ENCODE measurements at regions not wholly inside any gene's neighbourhood (a gene's known extent, or its start where the extent isn't known, plus 50 kb on each side); places are given as distances from the start of the nearest gene placed in this dataset.
"Not testable (repeated sequence)": the region's sequence is repeated elsewhere in the genome, so short reads cannot be mapped to it uniquely, and the experiment has no call there.

DNA sequence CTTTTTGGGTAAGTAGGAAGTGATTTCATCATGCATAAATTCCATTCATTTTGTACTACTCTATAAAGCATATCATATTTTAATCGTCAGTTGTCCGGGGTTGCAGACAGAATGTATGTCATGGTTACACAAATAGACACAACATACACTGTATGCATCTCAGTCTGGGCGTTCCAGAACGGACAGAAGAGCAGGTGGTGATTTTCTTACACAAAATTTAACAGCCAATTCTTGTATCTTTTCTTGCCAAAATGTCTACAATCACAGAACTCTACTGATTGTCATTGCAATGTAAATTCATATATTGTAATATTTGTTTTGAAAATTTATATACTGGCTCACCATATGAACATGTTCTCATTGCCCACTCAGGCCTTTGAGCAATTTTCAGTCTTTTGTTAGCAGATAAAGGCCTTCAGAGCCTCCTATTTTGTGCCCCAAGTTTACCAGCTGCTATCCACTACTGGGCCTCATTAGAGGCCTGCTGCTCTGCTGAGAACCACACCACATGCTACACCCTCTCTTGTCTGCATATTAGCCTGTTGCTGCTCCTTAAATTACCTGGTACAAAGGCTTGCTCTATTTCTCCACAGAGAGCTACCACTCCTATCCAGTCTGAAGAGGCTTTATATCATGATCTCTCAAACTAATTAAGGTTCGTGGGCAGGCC, 61.5 kb downstream of the PRDM13 start:
- no peak overlapping the region for H3K4me3 ChIP-seq (ENCODE audit: insufficient read depth, low read length, poor library complexity, severe bottlenecking)
- H3F3A ChIP-seq (ENCODE audit: insufficient read depth), result no peaks in the 10 kb centered on the region
- no peak overlapping the region for H2AFZ ChIP-seq (ENCODE audit: low read depth, low read length, severe bottlenecking)
- H3K9me3 ChIP-seq (ENCODE audit: insufficient read depth, low read length), result no peaks in the 10 kb centered on the region
- H3K27me3 ChIP-seq (ENCODE audit: low read length), result no peaks in the 10 kb centered on the region
- H3K27ac ChIP-seq (ENCODE audit: low read depth, low read length), result no peak overlapping the region
- no peak overlapping the region for H3K9ac ChIP-seq (ENCODE audit: low read length)
- no peaks in the 10 kb centered on the region for H4K20me1 ChIP-seq (ENCODE audit: low read depth, low read length)
- no peaks in the 10 kb centered on the region for H3K79me2 ChIP-seq (ENCODE audit: insufficient read depth, low read length)
- no peak for TF ChIP-seq EZH2phosphoT487 (conservative IDR thresholded peaks at IDR 0.05; ENCODE audit: low read length)
- TF ChIP-seq CTCF (IDR thresholded peaks at IDR 0.05; ENCODE audit: insufficient read depth, low read length, poor library complexity, severe bottlenecking), result no peak
- no peaks in the 10 kb centered on the region for H3K9me2 ChIP-seq (replicated peaks; ENCODE audit: insufficient read depth, low read length)
- H3K4me2 ChIP-seq (ENCODE audit: low read depth, low read length, poor library complexity, severe bottlenecking), result no peak overlapping the region
- no peaks in the 10 kb centered on the region for H3K36me3 ChIP-seq (ENCODE audit: low read length)

GRCh38 chr6:99689916-99690685, 83.5 kb downstream of the PRDM13 start:
- TF ChIP-seq EZH2phosphoT487 (conservative IDR thresholded peaks at IDR 0.05; ENCODE audit: low read length) (no peak), CTCF (IDR thresholded peaks at IDR 0.05; ENCODE audit: insufficient read depth, low read length, poor library complexity, severe bottlenecking) (no peak)
- no peaks in the 10 kb centered on the region for H3K9me2 ChIP-seq (replicated peaks; ENCODE audit: insufficient read depth, low read length)
- no peaks in the 10 kb centered on the region for H3F3A ChIP-seq (ENCODE audit: insufficient read depth)
- no peaks in the 10 kb centered on the region for H4K20me1 ChIP-seq (ENCODE audit: low read depth, low read length)
- no peaks in the 10 kb centered on the region for H3K36me3 ChIP-seq (ENCODE audit: low read length)
- H3K9ac ChIP-seq (ENCODE audit: low read length), result no peak overlapping the region
- no peak overlapping the region for H3K4me3 ChIP-seq (ENCODE audit: insufficient read depth, low read length, poor library complexity, severe bottlenecking)
- H3K27ac ChIP-seq (ENCODE audit: low read depth, low read length), result no peak overlapping the region
- H3K4me2 ChIP-seq (ENCODE audit: low read depth, low read length, poor library complexity, severe bottlenecking), result no peak overlapping the region
- no peaks in the 10 kb centered on the region for H3K79me2 ChIP-seq (ENCODE audit: insufficient read depth, low read length)
- no peaks in the 10 kb centered on the region for H3K27me3 ChIP-seq (ENCODE audit: low read length)
- H2AFZ ChIP-seq (ENCODE audit: low read depth, low read length, severe bottlenecking), result no peak overlapping the region
- no peaks in the 10 kb centered on the region for H3K9me3 ChIP-seq (ENCODE audit: insufficient read depth, low read length)

- not testable (repeated sequence) for H3K79me2 ChIP-seq (ENCODE audit: insufficient read depth, low read length); H3K9me2 ChIP-seq (replicated peaks; ENCODE audit: insufficient read depth, low read length); H3K27ac ChIP-seq (ENCODE audit: low read depth, low read length); H3K27me3 ChIP-seq (ENCODE audit: low read length); H3K36me3 ChIP-seq (ENCODE audit: low read length); H3K4me3 ChIP-seq (ENCODE audit: insufficient read depth, low read length, poor library complexity, severe bottlenecking); H4K20me1 ChIP-seq (ENCODE audit: low read depth, low read length); H3F3A ChIP-seq (ENCODE audit: insufficient read depth); H3K9ac ChIP-seq (ENCODE audit: low read length); H2AFZ ChIP-seq (ENCODE audit: low read depth, low read length, severe bottlenecking); H3K4me2 ChIP-seq (ENCODE audit: low read depth, low read length, poor library complexity, severe bottlenecking); H3K9me3 ChIP-seq (ENCODE audit: insufficient read depth, low read length)
Measured at GRCh38 chr6:99702287-99702686, 95.7 kb downstream of the PRDM13 start.

- H3K9me2 ChIP-seq (replicated peaks; ENCODE audit: insufficient read depth, low read length), result no peaks in the 10 kb centered on the region
- H3K79me2 ChIP-seq (ENCODE audit: insufficient read depth, low read length), result no peaks in the 10 kb centered on the region
- TF ChIP-seq EZH2phosphoT487 (conservative IDR thresholded peaks at IDR 0.05; ENCODE audit: low read length) (no peak), CTCF (IDR thresholded peaks at IDR 0.05; ENCODE audit: insufficient read depth, low read length, poor library complexity, severe bottlenecking) (no peak)
- no peaks in the 10 kb centered on the region for H4K20me1 ChIP-seq (ENCODE audit: low read depth, low read length)
- no peak overlapping the region for H3K9ac ChIP-seq (ENCODE audit: low read length)
- no peak overlapping the region for H3K27ac ChIP-seq (ENCODE audit: low read depth, low read length)
- no peaks in the 10 kb centered on the region for H3K36me3 ChIP-seq (ENCODE audit: low read length)
- H3K9me3 ChIP-seq (ENCODE audit: insufficient read depth, low read length), result no peaks in the 10 kb centered on the region
- H2AFZ ChIP-seq (ENCODE audit: low read depth, low read length, severe bottlenecking), result no peak overlapping the region
- no peaks in the 10 kb centered on the region for H3F3A ChIP-seq (ENCODE audit: insufficient read depth)
- H3K4me2 ChIP-seq (ENCODE audit: low read depth, low read length, poor library complexity, severe bottlenecking), result no peak overlapping the region
- no peak overlapping the region for H3K4me3 ChIP-seq (ENCODE audit: insufficient read depth, low read length, poor library complexity, severe bottlenecking)
- H3K27me3 ChIP-seq (ENCODE audit: low read length), result no peaks in the 10 kb centered on the region
Measured at GRCh38 chr6:99709062-99709461, 102.4 kb downstream of the PRDM13 start.

All from SU-DHL-6 (cell line).